ENCODE measurements at regions not wholly inside any gene's neighbourhood (a gene's known extent, or its start where the extent isn't known, plus 50 kb on each side); places are given as distances from the start of the nearest gene placed in this dataset.

DNA sequence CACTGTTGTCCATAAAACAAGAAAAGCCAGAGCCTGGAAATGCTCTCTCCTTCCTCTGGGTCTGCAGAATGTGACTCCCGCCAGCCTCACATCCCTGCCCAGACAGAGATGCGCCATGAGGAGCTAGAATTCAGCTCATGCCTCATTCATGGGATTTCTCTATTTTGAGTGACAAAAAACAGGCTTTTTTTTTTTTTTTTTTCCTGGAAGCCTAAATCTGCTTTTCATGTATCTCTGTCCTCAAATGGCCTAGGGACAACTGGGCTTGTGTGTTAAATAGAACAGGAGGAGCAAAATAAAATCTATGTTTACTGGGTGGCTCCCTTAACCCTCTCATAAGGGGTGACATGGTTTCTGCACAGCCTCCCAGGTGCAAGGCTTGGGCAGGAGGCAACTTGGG, 679.7 kb upstream of the AUTS2 start:
- no peak for TF ChIP-seq POLR2AphosphoS5 (IDR thresholded peaks at IDR 0.05)
- TF ChIP-seq, protein P1, sequence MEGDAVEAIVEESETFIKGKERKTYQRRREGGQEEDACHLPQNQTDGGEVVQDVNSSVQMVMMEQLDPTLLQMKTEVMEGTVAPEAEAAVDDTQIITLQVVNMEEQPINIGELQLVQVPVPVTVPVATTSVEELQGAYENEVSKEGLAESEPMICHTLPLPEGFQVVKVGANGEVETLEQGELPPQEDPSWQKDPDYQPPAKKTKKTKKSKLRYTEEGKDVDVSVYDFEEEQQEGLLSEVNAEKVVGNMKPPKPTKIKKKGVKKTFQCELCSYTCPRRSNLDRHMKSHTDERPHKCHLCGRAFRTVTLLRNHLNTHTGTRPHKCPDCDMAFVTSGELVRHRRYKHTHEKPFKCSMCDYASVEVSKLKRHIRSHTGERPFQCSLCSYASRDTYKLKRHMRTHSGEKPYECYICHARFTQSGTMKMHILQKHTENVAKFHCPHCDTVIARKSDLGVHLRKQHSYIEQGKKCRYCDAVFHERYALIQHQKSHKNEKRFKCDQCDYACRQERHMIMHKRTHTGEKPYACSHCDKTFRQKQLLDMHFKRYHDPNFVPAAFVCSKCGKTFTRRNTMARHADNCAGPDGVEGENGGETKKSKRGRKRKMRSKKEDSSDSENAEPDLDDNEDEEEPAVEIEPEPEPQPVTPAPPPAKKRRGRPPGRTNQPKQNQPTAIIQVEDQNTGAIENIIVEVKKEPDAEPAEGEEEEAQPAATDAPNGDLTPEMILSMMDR (IDR thresholded peaks at IDR 0.05) = no peak
- no peak for TF ChIP-seq EP300 (IDR thresholded peaks at IDR 0.05)
- TF ChIP-seq POLR2A (IDR thresholded peaks at IDR 0.05) = no peak
